Small intestine (tissue), 7 donors: ENCODE measurements at regions not wholly inside any gene's neighbourhood (a gene's known extent, or its start where the extent isn't known, plus 50 kb on each side); places are given as distances from the start of the nearest gene placed in this dataset.
"Not testable (repeated sequence)": the region's sequence is repeated elsewhere in the genome, so short reads cannot be mapped to it uniquely, and the experiment has no call there.

Experiments used
- DNase-seq, 2 donors: peaks; one replicate each; pipeline versions ENCODE4 v3.0.0 to v3.0.0-alpha.2; 2013
- FAIRE-seq: peaks from 2 replicates; lab custom pipeline; 2012; peaks lifted over from hg19 to GRCh38; lab: Jason Lieb, UNC
- H3K27ac ChIP-seq, 3 donors: one replicate each; pipeline ENCODE4 v1.5.1; 2013; ENCODE audit warnings: low read length in 2 of 3, mild to moderate bottlenecking in 2 of 3, control low read depth in 1 of 3, inconsistent platforms in 1 of 3, low read depth in 1 of 3, moderate library complexity in 1 of 3
- H3K27me3 ChIP-seq, 3 donors: one replicate each; pipeline ENCODE4 v1.6.1; 2013; ENCODE audit warnings: low read length in 3 of 3, inconsistent platforms in 1 of 3; ENCODE audit not compliant: control insufficient read depth in 3 of 3, insufficient read depth in 3 of 3
- H3K36me3 ChIP-seq, 3 donors: one replicate each; pipeline ENCODE4 v1.6.1; 2013; ENCODE audit warnings: low read length in 3 of 3, inconsistent platforms in 1 of 3, low read depth in 1 of 3, mild to moderate bottlenecking in 1 of 3, moderate library complexity in 1 of 3; ENCODE audit not compliant: control insufficient read depth in 3 of 3, insufficient read depth in 2 of 3
- H3K4me1 ChIP-seq, 3 donors: one replicate each; pipeline ENCODE4 v1.6.1; 2013; ENCODE audit warnings: low read length in 2 of 3, inconsistent platforms in 1 of 3, low read depth in 1 of 3, mild to moderate bottlenecking in 1 of 3, moderate library complexity in 1 of 3; ENCODE audit not compliant: control insufficient read depth in 3 of 3, insufficient read depth in 2 of 3
- H3K4me3 ChIP-seq, 3 donors: one replicate each; pipeline ENCODE4 v1.5.1; 2013; ENCODE audit warnings: low read length in 3 of 3, control low read depth in 1 of 3, inconsistent platforms in 1 of 3, low read depth in 1 of 3, mild to moderate bottlenecking in 1 of 3, moderate library complexity in 1 of 3
- H3K9me3 ChIP-seq, 2 donors: one replicate each; pipeline ENCODE4 v1.6.1; 2013; ENCODE audit warnings: low read depth in 1 of 2, low read length in 1 of 2; ENCODE audit not compliant: control insufficient read depth in 2 of 2, insufficient read depth in 1 of 2
- WGBS, 3 donors: extraction: QIAGEN DNeasy Blood & Tissue Kit; methylation state at CpG; one replicate each; pipeline ENCODE4 v1.1.7; 2013; 5-methylcytosine and 5-hydroxymethylcytosine counted together
- donor health status: healthy with polysubstance abuse.
- donor health status: control.
- donor health status: control.
- donor health status: Bipolar disorder and iron deficiency.
- donor health status: healthy.

- Histone ChIP-seq H3K4me1 (no peaks in the 10 kb centered on the region), H3K27me3 (peaks cover 0 to 1% (median 0%) of the 10 kb centered on the region in 3 donors), H3K27ac (no peak overlapping the region), H3K36me3 (no peaks in the 10 kb centered on the region), H3K4me3 (no peak overlapping the region), H3K9me3 (no peaks in the 10 kb centered on the region)
- 0% methylated on average over 2 of the region's 2 CpGs for WGBS, 3 donors
- DNase-seq (peak; percentile 62 to 67), FAIRE-seq (no peak)
Observed at GRCh38 chr5:163347671-163348070, 89.7 kb upstream of the CCNG1 start.

DNA sequence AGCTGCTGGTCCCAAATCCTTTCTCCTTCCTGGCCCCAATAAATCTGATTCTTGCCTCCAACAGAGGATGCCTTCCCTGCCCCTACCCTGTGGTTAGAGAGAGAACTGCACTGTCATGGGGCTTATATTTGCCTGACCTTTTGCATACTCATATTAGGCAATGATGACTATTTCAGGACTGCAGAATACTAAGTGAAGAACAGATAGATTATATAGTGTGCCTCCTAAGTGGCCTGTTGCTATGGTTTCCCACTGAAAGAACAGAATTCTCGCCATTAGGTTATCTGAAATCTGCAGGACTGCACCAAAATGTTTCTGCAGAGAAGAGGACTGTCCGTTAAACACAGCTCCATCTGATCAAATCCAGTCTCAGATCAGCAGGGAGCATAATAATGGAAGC lies 87.3 kb upstream of the CCNG1 start:
- Histone ChIP-seq H3K4me1 (no peaks in the 10 kb centered on the region), H3K4me3 (no peak overlapping the region), H3K36me3 (no peaks in the 10 kb centered on the region), H3K27ac (no peak overlapping the region), H3K9me3 (no peaks in the 10 kb centered on the region), H3K27me3 (peaks cover 0 to 1% (median 0%) of the 10 kb centered on the region in 3 donors)
- FAIRE-seq (no peak), DNase-seq (no peak)
- 68 to 79% (median 70%) methylated on average over 2 of the region's 2 CpGs for WGBS, 3 donors

- Histone ChIP-seq H3K27me3 (no peaks in the 10 kb centered on the region), H3K9me3 (no peaks in the 10 kb centered on the region), H3K27ac (no peak overlapping the region), H3K36me3 (no peaks in the 10 kb centered on the region), H3K4me3 (no peak overlapping the region), H3K4me1 (no peaks in the 10 kb centered on the region)
- WGBS, 3 donors = 68 to 78% (median 73%) methylated on average over 1 of the region's 1 CpG
- no peak for FAIRE-seq
- no peak for DNase-seq
Observed at GRCh38 chr5:163352531-163352930, 84.9 kb upstream of the CCNG1 start.

DNA sequence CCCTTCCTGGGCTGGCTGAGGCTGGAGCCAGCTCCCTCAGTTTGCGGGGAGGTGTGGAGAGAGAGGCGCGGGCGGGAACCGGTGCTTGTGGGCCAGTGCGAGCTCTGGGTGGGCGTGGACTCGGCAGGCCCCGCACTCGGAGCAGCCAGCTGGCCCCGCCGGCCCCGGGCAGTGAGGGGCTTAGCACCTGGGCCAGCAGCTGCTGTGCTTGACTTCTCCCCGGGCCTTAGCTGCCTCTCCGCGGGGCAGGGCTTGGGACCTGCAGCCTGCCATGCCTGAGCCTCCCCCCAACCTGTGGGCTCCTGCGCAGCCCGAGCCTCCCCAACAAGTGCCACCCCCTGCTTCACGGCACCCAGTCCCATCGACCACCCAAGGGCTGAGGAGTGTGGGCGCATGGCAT lies 81.6 kb upstream of the CCNG1 start:
- WGBS, 3 donors = 92 to 97% (median 95%) methylated on average over 19 to 21 of the region's 21 CpGs
- not testable (repeated sequence) for H3K36me3 ChIP-seq, H3K27ac ChIP-seq, DNase-seq, H3K4me1 ChIP-seq, FAIRE-seq, H3K27me3 ChIP-seq, H3K9me3 ChIP-seq, H3K4me3 ChIP-seq

DNA sequence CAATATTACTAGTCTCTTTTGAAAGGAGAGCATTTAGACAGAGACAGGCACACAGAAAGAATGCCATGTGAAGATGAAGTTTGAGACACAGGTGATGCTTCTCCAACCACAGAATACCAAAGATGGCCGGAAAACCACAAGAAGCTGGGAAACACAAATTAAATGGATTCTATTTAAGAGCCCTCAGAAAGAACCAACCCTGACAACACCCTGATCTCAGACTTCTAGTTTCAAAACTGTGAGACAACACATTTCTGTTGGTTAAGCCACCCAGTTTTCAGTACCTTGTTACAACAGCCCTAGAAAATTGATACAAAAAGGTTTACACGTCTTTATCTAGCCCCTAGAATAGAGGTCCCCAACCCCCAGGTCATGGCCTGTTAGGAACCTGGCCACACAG lies 79.8 kb upstream of the CCNG1 start:
- Histone ChIP-seq H3K4me1 (no peaks in the 10 kb centered on the region), H3K9me3 (peaks cover 0 to 6% of the 10 kb centered on the region in 2 donors), H3K27me3 (no peaks in the 10 kb centered on the region), H3K4me3 (no peak overlapping the region), H3K27ac (no peak overlapping the region), H3K36me3 (no peaks in the 10 kb centered on the region)
- DNase-seq (no peak), FAIRE-seq (no peak)
- WGBS, 3 donors = 44 to 77% (median 47%) methylated on average over 2 of the region's 2 CpGs

GRCh38 chr5:163360656-163361055 lies 76.7 kb upstream of the CCNG1 start:
- Histone ChIP-seq H3K4me1 (no peaks in the 10 kb centered on the region), H3K4me3 (no peak overlapping the region), H3K36me3 (peaks cover 0 to 3% (median 0%) of the 10 kb centered on the region in 3 donors), H3K9me3 (peaks cover 0 to 17% of the 10 kb centered on the region in 2 donors), H3K27ac (no peak overlapping the region), H3K27me3 (no peaks in the 10 kb centered on the region)
- FAIRE-seq (no peak), DNase-seq (no peak)
- WGBS, 3 donors = 57 to 74% (median 63%) methylated on average over 3 of the region's 3 CpGs

DNA sequence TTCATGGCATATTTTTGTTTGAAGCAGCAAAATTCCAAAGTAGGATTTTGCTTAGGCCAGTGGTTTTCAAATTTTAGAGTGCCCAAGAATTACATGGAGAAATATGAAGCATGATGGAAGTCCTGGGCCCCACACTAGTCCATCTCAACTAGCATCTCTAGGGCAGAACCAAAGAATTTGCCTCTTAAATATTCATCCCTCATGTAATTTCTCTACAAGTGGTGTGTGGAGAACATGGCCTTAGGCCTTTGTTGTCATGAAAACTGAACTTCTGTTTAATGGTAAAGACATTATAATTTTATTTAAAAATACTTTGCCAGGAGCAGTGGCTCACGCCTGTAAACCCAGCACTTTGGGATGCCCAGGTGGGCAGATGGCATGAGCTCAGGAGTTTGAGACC lies 75.9 kb upstream of the CCNG1 start:
- H3K4me1 ChIP-seq = no peaks in the 10 kb centered on the region
- no peak overlapping the region for H3K27ac ChIP-seq
- FAIRE-seq = no peak
- no peaks in the 10 kb centered on the region for H3K27me3 ChIP-seq
- peaks cover 0 to 17% of the 10 kb centered on the region in 2 donors for H3K9me3 ChIP-seq
- H3K36me3 ChIP-seq = peaks cover 0 to 3% (median 0%) of the 10 kb centered on the region in 3 donors
- no peak for DNase-seq
- 85 to 91% (median 86%) methylated on average over 1 of the region's 1 CpG for WGBS, 3 donors
- H3K4me3 ChIP-seq = no peak overlapping the region

DNA sequence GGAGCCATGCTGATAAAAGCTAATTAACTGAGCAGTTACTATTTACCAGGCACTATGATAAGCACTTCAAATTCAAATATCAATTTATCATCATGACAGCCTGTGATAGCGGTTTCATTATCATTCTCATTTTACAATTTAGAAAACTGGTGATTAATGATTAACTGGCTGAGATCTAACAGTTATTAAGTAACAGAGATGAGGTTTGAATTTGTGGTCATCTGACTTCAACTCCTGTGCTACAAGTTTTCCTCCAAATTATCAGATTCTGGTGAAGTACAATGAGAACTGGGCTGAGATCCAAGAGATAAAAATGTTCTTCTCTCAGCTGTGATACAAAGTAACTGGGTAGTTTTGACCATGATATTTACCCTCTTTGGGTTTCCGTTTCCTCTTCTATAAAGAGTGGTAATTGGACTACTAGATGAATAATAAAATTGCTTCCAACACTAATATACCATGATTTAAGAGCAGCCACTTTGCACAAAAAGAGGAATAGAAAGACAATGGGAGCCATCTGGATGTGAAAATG lies 74.5 kb upstream of the CCNG1 start:
- H3K4me3 ChIP-seq = no peak overlapping the region
- peaks cover 0 to 17% of the 10 kb centered on the region in 2 donors for H3K9me3 ChIP-seq
- no peak overlapping the region for H3K27ac ChIP-seq
- peaks cover 0 to 3% (median 0%) of the 10 kb centered on the region in 3 donors for H3K36me3 ChIP-seq
- H3K4me1 ChIP-seq = no peaks in the 10 kb centered on the region
- peak; percentile 33 to 68 for DNase-seq
- FAIRE-seq = peak; percentile 15
- H3K27me3 ChIP-seq = no peaks in the 10 kb centered on the region
- WGBS, 3 donors = 11 to 48% (median 26%) methylated on average over 2 of the region's 2 CpGs

DNA sequence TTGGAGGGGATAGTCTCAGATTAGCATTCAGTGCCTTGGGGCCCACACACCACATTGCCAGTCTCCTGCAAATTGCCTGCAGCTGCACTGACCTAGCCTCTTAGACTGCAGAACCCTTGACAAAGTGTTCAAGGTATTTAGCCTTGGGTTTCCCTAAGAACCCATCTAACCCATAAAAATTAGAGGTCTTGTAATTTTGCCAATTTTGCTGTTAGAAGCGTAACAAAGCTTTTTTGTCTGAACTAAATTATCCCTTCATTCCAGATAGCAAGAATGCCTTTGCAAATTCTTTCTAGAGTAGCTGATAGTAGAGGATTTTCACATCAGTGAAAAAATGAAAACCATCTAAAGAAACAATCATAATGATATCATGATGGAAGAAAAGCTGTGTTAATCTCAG lies 74.0 kb upstream of the CCNG1 start:
- DNase-seq = no peak
- Histone ChIP-seq H3K4me1 (no peaks in the 10 kb centered on the region), H3K27me3 (no peaks in the 10 kb centered on the region), H3K9me3 (peaks cover 0 to 17% of the 10 kb centered on the region in 2 donors), H3K36me3 (peaks cover 0 to 3% (median 0%) of the 10 kb centered on the region in 3 donors), H3K27ac (no peak overlapping the region), H3K4me3 (no peak overlapping the region)
- FAIRE-seq = no peak
- WGBS, 3 donors = 78 to 81% (median 81%) methylated on average over 1 of the region's 1 CpG
